HG02885 (cell line): ENCODE measurements at regions not wholly inside any gene's neighbourhood (a gene's known extent, or its start where the extent isn't known, plus 50 kb on each side); places are given as distances from the start of the nearest gene placed in this dataset.
"Not testable (repeated sequence)": the region's sequence is repeated elsewhere in the genome, so short reads cannot be mapped to it uniquely, and the experiment has no call there.

Experiments used
- ATAC-seq: cut with Tn5 transposase; IDR thresholded peaks from one replicate; pipeline ENCODE4 v1.9.1; 2021; ENCODE audit warnings: mild to moderate bottlenecking; ENCODE audit not compliant: unreplicated experiment, poor library complexity

DNA sequence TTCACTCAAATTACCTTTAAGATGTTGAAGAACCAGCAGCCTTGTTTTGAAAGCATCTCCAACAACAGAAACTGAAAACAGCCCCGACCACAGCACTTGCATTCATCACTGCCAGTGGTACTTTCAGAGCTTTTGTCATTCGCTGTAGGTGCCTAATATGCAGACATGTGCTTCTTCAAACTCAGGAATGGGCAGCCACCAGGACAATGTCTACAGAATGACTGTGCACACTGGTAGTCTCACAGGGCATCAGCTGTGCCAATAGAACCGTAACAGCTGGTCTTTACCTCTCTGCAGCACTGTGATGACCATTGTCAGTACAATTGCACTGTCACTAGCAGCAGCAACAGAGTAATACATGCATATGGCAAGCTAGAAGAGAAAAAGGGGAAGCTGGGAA is 1149.7 kb downstream of the STPG2 start:
- ATAC-seq = no peak

GRCh38 chr4:97003715-97004114 is 1139.6 kb downstream of the STPG2 start:
- no peak for ATAC-seq

DNA sequence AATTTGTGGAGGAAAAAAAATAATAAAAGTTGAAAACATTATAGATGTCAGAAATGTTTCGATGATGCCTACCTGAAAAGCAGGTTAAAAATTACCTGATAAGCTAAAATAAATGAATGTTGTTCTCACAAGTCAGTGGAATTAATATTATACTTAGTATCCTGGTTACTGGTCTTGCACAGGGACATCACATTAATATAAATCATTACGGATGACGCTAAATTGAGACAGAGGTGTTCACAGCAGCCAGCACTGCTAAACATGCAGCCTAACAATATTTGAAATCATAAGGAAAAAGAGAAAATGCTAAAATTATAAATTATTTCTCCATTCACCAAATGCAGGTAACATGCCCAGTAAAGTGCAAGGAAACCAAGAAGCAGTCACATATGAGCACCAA is 1130.0 kb downstream of the STPG2 start:
- ATAC-seq = no peak

DNA sequence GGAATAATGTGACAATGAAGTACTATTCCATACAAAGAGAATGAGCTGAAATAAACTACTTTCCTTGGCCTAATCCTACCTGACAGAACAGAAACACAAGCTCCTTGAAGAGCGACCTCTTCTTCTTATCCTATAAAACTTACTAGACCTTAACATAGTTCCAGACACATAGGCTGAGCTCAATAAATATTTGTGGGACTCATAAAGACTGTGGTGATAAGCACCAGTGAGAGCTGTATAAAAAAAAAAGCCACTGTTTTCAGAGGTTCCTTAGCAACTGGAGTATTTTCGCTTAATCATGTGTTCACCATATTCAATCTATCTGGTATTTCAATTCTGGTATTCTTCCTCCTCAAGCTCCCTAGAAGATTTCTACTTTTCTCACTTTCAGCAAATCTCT is 1129.6 kb downstream of the STPG2 start:
- ATAC-seq = no peak

- ATAC-seq = no peak
These were observed 1128.0 kb downstream of the STPG2 start for GRCh38 chr4:97015301-97015700.

DNA sequence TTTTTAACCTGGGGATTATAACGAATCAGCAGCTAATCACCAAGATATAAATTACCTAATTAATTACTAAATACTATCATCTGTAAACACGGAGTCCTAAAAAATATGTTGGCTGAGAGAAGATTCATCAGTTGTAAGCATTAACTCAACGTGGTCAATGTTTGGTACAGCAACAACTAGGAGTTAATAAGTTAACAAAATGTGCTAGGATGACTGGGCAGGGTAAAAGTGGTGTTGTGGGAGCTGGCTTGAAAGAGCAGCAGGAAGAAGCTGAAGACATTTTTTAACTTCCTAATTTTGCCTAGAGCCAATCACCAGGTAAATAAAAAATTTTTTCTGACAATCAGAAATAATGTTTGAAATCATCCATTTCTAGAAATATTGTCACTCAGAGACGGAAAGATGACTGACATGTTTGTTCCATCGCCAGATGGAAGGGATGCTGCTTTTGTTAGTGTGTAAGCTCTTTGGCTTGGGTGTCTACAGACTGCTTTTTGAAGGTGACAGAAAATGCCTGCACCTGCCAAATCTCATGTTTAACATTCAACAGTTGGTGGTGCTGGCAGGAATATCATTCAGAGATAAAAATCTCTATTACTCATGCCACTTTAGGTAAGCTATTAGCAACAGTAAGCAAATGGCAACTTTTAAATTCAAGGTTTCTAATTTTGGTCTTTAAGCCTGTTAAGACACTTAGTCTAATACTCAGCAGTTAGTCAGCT is 1126.9 kb downstream of the STPG2 start:
- ATAC-seq = no peak

DNA sequence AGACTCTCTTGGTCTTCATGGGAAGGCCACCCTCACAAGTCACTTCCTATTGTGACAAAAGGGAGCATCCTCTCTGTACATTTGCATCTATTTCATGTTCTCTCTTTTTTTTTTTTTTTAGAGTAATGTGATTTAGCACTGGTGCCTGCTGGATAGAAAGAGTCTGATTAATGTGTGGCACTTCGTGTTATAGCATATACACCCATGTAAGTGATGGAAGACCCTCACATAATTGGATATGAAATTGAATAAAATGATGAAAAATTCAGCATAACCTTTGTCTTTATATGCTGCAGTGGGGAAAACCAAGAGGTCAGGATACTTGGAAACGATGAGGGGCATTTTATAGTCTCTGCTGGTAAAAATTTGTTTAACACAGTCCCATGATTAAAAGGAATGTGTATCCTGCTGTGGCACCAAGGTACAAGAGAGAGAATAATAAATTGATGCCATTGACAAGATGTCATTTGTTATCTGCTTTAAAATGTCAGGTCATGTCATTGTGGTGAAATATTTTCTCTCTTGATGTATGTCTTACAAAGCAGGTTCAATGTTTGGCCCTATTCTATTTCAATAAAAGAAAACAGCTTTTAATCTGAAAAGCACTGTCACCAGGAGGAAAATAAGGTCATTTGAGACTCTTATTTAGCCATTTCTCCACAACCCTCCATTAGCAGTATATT is 1115.4 kb downstream of the STPG2 start:
- ATAC-seq = no peak

GRCh38 chr4:97028785-97029184 is 1114.5 kb downstream of the STPG2 start:
- no peak for ATAC-seq

- ATAC-seq = not testable (repeated sequence)
These were observed 1105.7 kb downstream of the STPG2 start for GRCh38 chr4:97037411-97038145.

DNA sequence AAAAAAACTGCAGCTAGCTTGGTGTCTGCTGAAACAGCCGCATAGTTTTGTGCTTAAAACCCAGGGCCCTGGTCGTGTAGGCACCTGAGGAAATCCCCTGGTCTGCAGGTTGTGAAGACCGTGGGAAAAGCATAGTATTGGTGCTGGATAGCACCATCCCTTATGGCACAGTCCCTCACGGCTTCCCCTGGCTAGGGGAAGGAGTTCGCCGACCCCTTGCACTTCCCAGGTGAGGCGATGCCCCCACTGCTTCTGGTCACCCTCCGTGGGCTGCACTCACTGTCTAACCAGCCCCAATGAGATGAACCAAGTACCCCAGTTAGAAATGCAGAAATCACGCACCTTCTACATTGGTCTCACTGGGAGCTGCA is 1105.1 kb downstream of the STPG2 start:
- ATAC-seq = no peak

DNA sequence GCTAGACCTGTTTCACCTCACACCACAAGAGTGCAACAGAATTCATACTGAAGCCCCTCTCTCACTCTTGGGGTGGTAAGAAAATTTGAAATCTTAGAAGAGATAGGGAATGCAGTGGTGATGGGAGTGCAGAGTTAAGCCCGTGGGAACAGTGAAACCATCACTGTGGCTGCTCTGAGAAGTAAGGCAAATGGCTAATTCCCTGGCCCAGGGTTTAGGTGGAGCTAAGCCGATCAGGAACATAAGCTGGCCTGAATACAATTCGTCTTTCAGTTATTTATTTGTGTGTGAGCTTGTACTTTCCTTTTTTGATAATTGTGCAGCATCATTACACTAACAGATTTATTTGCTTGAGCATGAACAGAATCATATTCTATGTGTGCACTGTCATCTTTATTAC is 1070.6 kb downstream of the STPG2 start:
- no peak for ATAC-seq

DNA sequence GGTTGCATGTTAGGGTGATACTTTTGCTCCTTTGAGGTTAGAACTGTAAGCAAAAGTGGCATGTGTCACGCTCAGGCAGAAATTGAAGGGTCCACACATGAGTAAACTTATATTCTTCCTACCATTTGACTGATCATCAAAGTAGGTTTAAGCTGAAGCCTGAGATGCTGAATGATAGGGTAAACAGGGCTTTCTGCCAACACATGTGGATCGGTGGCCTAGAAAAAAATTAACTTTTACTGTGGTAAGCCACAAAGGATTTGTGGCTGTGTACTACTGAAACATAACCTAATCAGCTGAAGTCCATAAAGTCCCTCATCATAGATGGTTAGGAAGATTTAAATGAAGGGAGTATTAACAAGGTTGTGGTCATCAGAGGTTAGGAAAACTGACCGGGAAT is 1070.1 kb downstream of the STPG2 start:
- ATAC-seq = no peak

- no peak for ATAC-seq
These were observed 1068.7 kb downstream of the STPG2 start for GRCh38 chr4:97074531-97074930.

- ATAC-seq = no peak
These were observed 1061.3 kb downstream of the STPG2 start for GRCh38 chr4:97081951-97082350.

DNA sequence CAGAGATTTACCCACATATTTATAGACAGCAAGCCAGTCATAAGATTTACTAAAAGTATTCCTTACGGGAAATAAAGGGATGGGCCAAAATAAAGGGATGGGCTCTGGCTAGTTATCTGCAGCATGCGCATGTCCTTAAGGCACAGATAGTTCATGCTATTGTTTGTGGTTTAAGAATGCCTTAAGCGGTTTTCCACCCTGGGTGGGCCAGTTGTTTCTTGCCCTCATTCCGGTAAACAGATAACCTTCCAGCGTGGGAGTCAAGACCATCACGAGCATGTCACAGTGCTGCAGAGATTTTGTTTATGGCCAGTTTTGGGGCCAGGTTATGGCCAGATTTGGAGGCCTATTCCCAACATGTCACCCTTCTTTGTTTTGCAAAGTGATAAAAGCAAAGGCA is 1046.2 kb downstream of the STPG2 start:
- not testable (repeated sequence) for ATAC-seq

- ATAC-seq = not testable (repeated sequence)
These were observed 1042.1 kb downstream of the STPG2 start for GRCh38 chr4:97101171-97101570.

DNA sequence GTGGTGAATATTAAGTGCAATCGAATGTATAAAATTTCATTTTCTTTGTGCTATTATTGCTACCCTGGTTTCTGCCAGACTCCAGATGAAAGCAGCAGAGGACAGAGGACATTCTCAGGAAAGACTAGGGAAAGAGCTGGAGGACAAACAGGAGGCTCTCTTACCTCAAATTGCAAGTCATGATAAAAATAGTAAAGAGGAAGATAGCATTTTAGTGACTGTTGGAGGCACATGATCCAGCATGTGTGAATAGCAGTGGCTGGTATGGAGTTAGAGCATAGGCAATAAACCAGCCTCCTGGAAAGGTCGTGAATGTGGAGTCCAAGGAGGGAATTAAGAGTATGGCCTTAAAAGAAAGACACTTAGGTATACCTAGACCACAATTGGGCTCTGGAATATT is 1040.0 kb downstream of the STPG2 start:
- ATAC-seq = no peak

DNA sequence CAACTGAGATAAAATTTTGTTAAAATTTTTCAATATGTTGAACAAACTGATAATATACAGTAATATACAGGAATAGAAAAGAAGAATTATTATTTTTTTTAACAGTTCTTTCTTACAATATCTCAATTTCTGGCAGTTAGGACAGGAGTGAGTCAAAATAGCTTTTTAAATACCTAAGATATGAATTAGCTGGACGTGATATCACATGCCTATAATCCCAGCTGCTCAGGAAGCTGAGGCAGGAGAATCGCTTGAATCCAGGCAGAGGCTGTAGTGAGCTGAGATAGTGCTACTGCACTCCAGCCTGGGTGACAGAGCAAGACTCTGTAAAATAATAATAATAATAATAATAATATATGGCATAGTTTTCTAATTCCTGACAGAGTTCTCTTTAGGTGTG is 1039.3 kb downstream of the STPG2 start:
- no peak for ATAC-seq

- no peak for ATAC-seq
These were observed 1038.6 kb downstream of the STPG2 start for GRCh38 chr4:97104666-97105065.

DNA sequence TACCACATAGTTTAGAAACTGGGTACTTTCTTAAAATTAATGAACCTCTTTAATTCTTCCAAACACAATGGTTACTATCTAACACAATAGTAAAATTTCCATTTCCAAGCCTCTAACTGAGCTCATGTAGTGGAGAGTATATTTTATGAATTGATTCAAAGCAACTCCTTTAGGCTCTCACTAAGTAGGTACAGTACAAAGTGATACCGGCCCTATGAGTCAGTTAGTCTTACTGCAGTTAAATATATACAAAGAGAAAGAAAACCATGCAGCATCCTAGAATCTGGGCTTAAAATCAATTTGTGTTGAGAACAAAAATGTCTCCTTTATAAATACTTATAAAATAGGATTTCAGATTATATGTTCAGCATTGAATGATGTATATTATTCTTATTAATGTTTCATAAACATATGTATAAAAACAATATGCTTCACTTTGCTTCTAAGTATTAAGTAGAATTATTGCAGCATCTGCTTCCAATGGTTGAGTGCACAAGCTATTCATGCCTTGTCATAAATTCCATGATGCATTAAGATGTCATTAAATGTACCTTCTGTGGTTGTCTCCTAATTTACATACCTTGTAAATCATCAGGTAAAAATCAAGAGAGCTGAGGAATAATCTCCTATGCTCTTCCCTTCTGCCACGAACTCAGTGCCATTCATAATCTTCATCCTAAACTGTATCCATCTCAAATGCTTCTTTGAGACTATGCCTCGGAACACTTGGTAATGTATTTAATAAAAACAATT is 1037.8 kb downstream of the STPG2 start:
- no peak for ATAC-seq

DNA sequence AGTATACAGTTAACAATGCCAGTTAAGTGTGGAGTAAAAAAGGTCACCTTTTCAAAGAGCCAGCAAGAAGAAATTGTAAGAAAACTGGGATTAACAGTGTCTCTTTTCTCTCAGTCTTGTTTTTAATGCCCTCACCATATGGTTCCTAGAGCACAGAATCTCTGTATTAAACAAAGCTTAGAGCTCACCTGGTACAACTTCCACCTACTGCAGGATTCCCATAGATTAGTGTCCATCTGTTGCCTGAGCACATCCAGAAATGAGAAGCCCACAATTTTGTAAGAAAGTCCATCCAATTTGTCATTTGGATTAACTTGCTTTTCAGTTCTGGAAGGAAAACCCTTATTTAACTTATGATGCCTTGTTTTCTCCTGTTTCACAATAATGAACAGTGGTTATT is 1037.1 kb downstream of the STPG2 start:
- ATAC-seq = no peak
